OCI-LY3 (cell line): ENCODE measurements at regions not wholly inside any gene's neighbourhood (a gene's known extent, or its start where the extent isn't known, plus 50 kb on each side); places are given as distances from the start of the nearest gene placed in this dataset.
"Not testable (repeated sequence)": the region's sequence is repeated elsewhere in the genome, so short reads cannot be mapped to it uniquely, and the experiment has no call there.

Source experiments
- H2AFZ ChIP-seq: fragments of 200-600, 300-600 bp; shearing (Covaris generic); 2 replicates; pipeline ENCODE4 v1.6.0; 2014; ENCODE audit warnings: antibody characterized with exemption, low read depth, low read length
- H3K27ac ChIP-seq: fragments of 200-600, 300-600 bp; sonication (generic); 2 replicates; pipeline ENCODE4 v1.5.1; 2014; ENCODE audit warnings: mild to moderate bottlenecking, low read length, moderate library complexity, mixed read lengths
- H3K27me3 ChIP-seq: fragments of 200-600, 300-600 bp; sonication (generic); 2 replicates; pipeline ENCODE4 v1.6.1; 2014; ENCODE audit warnings: low read depth, low read length, mixed read lengths
- H3K36me3 ChIP-seq: fragments of 200-600, 300-600 bp; sonication (generic); replicated peaks from 2 replicates; pipeline ENCODE3; 2014; ENCODE audit warnings: low read depth, low read length, mixed read lengths
- H3K4me1 ChIP-seq: fragments of 300-600, 200-600 bp; sonication (generic); 2 replicates; pipeline ENCODE4 v1.6.1; 2014; ENCODE audit warnings: low read length, mixed read lengths
- H3K4me2 ChIP-seq: fragments of 200-600, 300-600 bp; sonication (generic); 2 replicates; pipeline ENCODE4 v1.6.1; 2014; ENCODE audit warnings: low read length, mixed read lengths
- H3K4me3 ChIP-seq: fragments of 300-600, 200-600 bp; sonication (generic); 2 replicates; pipeline ENCODE4 v1.5.1; 2014; ENCODE audit warnings: antibody characterized with exemption, mild to moderate bottlenecking, low read length, moderate library complexity
- H3K79me2 ChIP-seq: fragments of 300-600, 200-600 bp; shearing (Covaris generic); 2 replicates; pipeline ENCODE4 v1.6.1; 2014; ENCODE audit warnings: mild to moderate bottlenecking, low read length, mixed read lengths
- H3K9ac ChIP-seq: fragments of 300-600, 200-600 bp; shearing (Covaris generic); 2 replicates; pipeline ENCODE4 v1.6.0; 2014; ENCODE audit warnings: mild to moderate bottlenecking, low read length, moderate library complexity
- H3K9me3 ChIP-seq: fragments of 200-600, 300-600 bp; shearing (Covaris generic); 2 replicates; pipeline ENCODE4 v1.6.1; 2014; ENCODE audit warnings: low read length, mixed read lengths; ENCODE audit not compliant: insufficient read depth
- H4K20me1 ChIP-seq: fragments of 200-600, 300-600 bp; sonication (generic); 2 replicates; pipeline ENCODE4 v1.6.1; 2016; ENCODE audit warnings: low read length, mixed read lengths; ENCODE audit not compliant: insufficient read depth
- CTCF ChIP-seq: fragments of 200-600, 300-600 bp; sonication (generic); IDR thresholded peaks from 2 replicates; pipeline ENCODE4 v1.5.1; 2014; ENCODE audit warnings: antibody characterized with exemption, low read length, low read depth
- EZH2phosphoT487 ChIP-seq: fragments of 200-600 bp; shearing (Covaris generic); IDR thresholded peaks from 2 replicates; pipeline ENCODE4 v1.6.1; 2018; ENCODE audit warnings: antibody characterized with exemption, mixed run types, low read depth

- H3K4me2 ChIP-seq: no peak overlapping the region
- H4K20me1 ChIP-seq: no peaks in the 10 kb centered on the region
- no peak overlapping the region for H3K9ac ChIP-seq
These were observed 78.9 kb upstream of the SMIM30 start for GRCh38 chr7:113197274-113197673.

GRCh38 chr7:113188396-113188795, 70.0 kb upstream of the SMIM30 start:
- Histone ChIP-seq H3K9ac (no peak overlapping the region), H4K20me1 (no peaks in the 10 kb centered on the region), H3K27me3 (no peaks in the 10 kb centered on the region), H3K4me1 (no peaks in the 10 kb centered on the region), H3K4me3 (no peak overlapping the region), H3K36me3 (no peaks in the 10 kb centered on the region), H3K9me3 (no peaks in the 10 kb centered on the region), H3K79me2 (no peaks in the 10 kb centered on the region), H3K27ac (no peak overlapping the region), H2AFZ (no peak overlapping the region), H3K4me2 (no peak overlapping the region)
- TF ChIP-seq EZH2phosphoT487 (no peak), CTCF (no peak)

More at GRCh38 chr7:113197274-113197673, 78.9 kb upstream of the SMIM30 start:
- Histone ChIP-seq H3K9me3 (no peaks in the 10 kb centered on the region), H3K27ac (no peak overlapping the region), H2AFZ (no peak overlapping the region), H3K36me3 (no peaks in the 10 kb centered on the region), H3K4me1 (no peaks in the 10 kb centered on the region), H3K27me3 (no peaks in the 10 kb centered on the region), H3K4me3 (no peak overlapping the region), H3K79me2 (no peaks in the 10 kb centered on the region)
- TF ChIP-seq CTCF (no peak), EZH2phosphoT487 (no peak)

- H3K4me1 ChIP-seq: no peaks in the 10 kb centered on the region
These were observed 61.0 kb upstream of the SMIM30 start for GRCh38 chr7:113179313-113179712.

GRCh38 chr7:113176836-113177235, 58.5 kb upstream of the SMIM30 start:
- H3K4me1 ChIP-seq: no peaks in the 10 kb centered on the region
- no peaks in the 10 kb centered on the region for H3K36me3 ChIP-seq
- H3K9ac ChIP-seq: no peak overlapping the region
- no peak overlapping the region for H2AFZ ChIP-seq
- H4K20me1 ChIP-seq: no peaks in the 10 kb centered on the region
- no peaks in the 10 kb centered on the region for H3K79me2 ChIP-seq
- no peak overlapping the region for H3K4me2 ChIP-seq
- H3K27me3 ChIP-seq: no peaks in the 10 kb centered on the region
- H3K27ac ChIP-seq: no peak overlapping the region
- H3K4me3 ChIP-seq: no peak overlapping the region
- TF ChIP-seq EZH2phosphoT487: no peak
- no peak for TF ChIP-seq CTCF
- no peaks in the 10 kb centered on the region for H3K9me3 ChIP-seq

More at GRCh38 chr7:113179313-113179712, 61.0 kb upstream of the SMIM30 start:
- Histone ChIP-seq H3K9ac (no peak overlapping the region), H3K27ac (no peak overlapping the region), H3K4me2 (no peak overlapping the region), H2AFZ (no peak overlapping the region), H3K27me3 (no peaks in the 10 kb centered on the region), H3K36me3 (no peaks in the 10 kb centered on the region), H3K79me2 (no peaks in the 10 kb centered on the region), H3K9me3 (no peaks in the 10 kb centered on the region), H4K20me1 (no peaks in the 10 kb centered on the region), H3K4me3 (no peak overlapping the region)
- TF ChIP-seq EZH2phosphoT487: no peak
- no peak for TF ChIP-seq CTCF

GRCh38 chr7:113176180-113176579, 57.8 kb upstream of the SMIM30 start:
- H3K4me1 ChIP-seq, H3K27me3 ChIP-seq: not testable (repeated sequence)

More at GRCh38 chr7:113176180-113176579, 57.8 kb upstream of the SMIM30 start:
- not testable (repeated sequence) for H4K20me1 ChIP-seq, H3K27ac ChIP-seq, H3K9ac ChIP-seq, H2AFZ ChIP-seq, H3K36me3 ChIP-seq, H3K4me2 ChIP-seq, H3K79me2 ChIP-seq, H3K4me3 ChIP-seq, H3K9me3 ChIP-seq
